Islet of Langerhans (tissue), 1 donor: ENCODE measurements at regions not wholly inside any gene's neighbourhood (a gene's known extent, or its start where the extent isn't known, plus 50 kb on each side); places are given as distances from the start of the nearest gene placed in this dataset.

Experiments used
- FAIRE-seq: peaks from one replicate; lab custom pipeline; 2011; peaks lifted over from hg19 to GRCh38; lab: Jason Lieb, UNC

DNA sequence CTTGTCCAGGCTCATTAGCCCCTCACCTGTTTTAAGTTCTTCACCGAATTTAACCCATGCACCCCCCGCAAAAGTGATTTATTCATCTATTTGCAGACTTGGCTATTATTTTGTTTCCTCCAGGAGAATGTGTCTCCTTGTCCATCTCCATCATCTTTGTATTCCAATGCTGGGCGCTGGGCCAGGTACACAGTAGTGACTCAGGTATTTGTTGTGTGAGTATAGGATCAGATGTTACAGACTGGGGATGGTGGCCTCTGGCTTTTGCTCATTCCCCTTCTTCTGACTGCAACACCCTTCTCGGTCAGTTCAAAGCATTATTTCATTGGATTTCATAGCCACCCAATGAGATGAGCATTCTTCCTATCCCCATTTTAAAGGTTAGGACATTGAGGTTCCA lies 408.2 kb downstream of the MN1 start:
- no peak for FAIRE-seq

DNA sequence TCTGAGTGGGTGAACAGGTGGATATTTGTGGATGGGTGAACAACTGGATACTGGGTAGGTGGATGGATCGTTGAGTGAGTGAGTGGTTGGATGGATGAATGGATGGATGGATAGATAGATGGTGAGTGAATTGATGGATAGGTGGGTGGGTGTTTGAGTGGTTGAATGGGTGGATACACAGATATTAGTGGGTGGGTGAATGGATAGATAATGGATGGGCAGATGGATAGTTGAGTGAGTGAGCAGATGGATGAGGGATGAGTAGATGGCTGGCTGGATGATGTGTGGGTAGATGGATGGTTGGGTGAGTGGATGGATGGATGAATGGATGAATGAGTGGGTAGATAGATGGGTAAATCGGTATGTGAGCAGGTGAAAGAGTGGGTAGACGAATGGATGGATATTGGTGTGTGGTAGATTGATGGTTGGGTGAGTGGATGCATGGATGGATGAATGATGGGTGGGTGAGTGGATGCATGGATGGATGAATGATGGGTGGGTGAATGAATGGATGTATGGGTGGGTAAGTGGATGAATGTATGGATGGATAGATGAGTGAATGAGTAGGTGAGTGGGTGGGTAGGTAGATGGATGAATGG lies 406.7 kb downstream of the MN1 start:
- no peak for FAIRE-seq

DNA sequence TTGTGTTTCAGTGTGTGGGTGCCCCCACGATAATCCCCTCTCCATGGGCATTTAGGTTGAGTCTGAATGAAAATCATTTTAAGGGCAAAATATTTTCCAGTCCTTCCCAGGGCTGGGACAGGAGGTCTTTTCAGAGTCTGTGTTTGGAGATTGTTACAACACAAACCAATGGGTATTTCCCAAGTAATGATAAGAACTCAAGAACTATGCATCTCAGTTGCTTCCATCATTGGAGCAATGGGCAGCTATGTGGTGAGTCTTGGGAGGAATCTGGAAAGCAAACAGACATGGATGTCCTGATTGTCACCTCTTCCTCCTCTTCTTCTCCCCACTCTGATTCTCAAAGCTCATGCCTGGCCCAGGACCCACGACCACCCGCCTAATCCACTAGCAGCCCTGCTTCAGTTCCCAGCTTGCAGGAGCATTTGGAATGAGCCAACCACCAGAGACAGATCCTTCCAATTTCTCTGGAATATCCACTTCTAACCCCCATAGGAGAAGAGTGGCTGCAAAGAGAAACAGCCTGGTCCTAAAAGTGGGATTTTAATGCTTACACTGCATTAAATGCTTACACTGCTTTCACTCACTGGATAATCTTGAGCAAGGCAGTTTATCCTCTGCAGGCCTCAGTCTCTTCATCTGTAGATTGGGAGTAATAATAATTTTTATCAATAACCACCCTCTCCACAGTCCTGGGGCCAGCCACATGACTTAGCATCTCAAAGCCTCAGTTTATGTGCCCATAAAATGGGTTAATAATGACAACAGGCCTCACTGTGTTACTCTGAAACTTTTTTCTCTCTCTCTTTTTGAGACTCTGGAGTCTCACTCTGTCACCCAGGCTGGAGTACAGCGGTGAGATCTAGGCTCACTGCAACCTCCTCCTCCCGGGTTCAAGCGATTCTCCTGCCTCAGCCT lies 404.3 kb downstream of the MN1 start:
- FAIRE-seq: no peak

DNA sequence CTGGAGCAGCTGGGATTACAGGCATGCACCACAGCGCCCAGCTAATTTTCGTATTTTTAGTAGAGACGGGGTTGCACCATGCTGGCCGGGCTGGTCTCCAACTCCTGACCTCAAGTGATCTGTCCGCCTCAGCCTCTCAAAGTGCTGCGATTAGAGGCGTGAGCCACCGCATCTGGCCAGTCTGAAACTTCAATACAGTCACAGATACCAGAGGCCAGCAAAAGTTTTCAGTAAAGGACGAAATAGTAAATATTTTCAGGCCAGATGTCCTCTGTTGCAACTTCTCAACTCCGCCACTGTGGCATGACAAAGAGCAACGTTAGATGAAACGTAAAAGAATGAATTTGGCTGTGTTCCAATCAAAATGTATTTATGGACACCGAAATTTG lies 403.6 kb downstream of the MN1 start:
- no peak for FAIRE-seq

DNA sequence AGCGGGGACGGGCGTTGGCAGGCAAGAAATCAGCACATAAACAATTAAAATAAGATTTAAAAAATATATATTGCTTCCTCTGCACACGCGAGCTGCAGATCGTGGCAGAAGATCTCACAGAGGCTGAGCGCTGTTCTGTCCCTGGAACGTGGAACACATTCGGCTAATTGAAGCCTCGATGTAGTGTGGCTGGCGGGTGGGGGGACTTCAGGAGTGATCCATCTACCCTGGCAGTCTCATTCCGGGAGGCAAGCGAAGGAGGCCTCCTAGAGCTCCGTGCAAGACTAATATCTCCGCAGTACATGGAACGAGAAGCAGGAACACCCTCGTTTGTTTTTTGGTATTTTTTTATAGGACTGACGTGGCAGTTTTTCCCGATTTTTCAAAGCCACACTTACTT lies 402.4 kb downstream of the MN1 start:
- no peak for FAIRE-seq

DNA sequence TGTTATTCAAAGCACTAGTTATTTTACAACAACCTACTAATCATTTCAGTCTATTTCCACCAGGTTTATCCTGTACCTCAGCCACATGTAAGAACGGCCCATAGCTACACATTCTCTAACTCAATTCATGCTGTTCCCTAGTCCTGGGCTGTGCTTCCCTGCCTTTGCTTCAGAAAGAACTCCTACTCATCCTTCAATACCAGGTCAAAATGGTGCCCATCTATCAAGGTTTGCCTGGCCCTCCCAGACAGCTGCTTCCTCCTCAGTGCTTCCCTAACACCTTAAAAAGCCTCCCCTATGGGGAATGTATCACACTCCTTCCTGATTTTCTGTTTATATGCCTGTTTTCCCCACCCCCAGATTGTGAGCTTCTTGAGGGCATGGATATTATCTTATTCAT lies 400.7 kb downstream of the MN1 start:
- no peak for FAIRE-seq

DNA sequence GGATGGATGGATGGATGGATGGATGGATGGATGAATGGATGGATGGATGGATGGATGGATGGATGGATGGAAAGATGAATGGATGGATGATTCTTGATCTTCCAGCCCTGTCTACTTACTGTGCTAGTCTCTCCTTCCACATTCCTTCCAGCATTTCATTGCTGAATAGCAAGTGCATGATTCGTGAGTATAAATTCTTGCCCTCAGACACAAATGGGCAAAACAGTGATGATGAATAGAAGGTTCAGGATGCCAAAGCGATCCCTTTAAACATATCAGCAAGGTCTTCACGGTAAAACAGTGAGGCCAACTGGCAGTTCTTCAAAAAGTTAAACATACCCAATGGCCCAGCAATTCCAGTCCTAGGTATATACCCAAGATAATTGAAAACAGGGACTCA lies 400.2 kb downstream of the MN1 start:
- no peak for FAIRE-seq

DNA sequence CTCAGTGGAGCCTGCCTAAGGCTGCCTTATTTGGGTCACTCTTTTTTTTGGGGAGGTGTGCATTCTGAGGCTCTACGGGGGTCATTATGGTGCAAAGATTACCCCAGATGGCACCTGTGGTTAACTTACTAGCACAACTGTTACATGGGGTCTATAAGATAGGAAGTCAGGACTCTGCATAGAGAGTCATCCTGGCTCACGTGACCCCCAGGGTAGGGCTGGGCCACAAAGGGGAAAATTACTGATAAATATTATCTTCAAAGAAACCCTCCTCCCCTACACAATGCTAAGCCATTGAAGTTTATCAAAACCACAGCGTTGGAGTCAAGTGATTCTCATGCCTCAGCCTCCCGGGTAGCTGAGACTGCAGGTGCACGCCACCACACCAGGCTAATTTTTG lies 397.1 kb downstream of the MN1 start:
- FAIRE-seq: no peak

DNA sequence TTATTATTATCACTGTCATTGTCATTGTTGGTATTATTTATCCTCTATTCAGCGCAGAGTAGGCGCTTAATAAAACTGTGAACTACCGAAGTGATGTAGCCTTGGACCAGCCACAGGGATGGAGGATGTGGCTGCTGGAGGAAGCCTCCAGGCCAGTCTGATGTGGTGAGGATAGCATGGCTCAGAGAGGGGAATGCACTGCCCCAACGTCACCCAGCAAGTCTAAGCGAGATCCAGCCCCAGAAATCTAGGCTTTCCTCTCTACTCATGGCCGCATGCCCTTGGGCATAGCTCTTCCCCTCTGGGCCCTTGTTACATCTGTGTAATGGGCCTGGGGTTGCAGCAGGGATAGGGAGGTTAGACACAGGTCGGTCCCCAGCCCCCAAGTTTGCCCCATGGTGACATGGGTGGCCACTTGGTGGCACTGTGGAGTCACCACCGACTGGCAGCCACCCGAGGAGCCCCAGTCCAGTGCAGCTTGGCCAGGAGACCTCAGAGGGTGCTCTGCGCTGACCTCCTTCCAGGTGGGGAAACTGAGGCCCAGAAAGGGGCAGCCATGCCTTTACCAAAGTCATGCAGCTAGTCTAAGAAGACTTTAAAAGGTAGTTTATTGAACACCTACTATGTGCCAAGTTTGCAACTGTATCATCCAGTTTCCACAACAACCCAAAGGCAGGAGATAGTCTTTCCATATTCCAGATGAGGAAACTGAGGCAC lies 395.7 kb downstream of the MN1 start:
- no peak for FAIRE-seq

DNA sequence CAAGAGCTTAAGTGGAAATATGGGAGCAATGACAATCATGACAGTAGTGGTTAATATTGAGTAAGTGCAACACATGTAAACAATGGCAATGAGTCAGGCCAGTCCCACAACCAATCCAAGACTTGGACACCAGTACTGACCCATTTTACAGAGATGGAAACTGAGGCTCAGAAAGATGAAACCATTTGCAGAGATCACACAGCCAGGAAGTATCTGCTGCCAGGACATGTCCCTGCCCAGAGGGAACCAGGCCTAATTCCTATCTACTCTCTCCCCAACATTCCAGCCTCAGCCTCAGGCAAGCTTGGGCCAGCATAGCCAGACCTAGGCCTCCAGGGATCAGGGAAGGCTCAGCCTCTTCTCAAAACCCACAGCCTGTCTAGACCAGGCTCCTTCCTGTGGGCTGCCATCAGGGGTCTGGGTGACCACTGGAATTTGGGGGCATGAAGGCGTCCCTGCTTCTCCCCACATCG lies 395.1 kb downstream of the MN1 start:
- no peak for FAIRE-seq

DNA sequence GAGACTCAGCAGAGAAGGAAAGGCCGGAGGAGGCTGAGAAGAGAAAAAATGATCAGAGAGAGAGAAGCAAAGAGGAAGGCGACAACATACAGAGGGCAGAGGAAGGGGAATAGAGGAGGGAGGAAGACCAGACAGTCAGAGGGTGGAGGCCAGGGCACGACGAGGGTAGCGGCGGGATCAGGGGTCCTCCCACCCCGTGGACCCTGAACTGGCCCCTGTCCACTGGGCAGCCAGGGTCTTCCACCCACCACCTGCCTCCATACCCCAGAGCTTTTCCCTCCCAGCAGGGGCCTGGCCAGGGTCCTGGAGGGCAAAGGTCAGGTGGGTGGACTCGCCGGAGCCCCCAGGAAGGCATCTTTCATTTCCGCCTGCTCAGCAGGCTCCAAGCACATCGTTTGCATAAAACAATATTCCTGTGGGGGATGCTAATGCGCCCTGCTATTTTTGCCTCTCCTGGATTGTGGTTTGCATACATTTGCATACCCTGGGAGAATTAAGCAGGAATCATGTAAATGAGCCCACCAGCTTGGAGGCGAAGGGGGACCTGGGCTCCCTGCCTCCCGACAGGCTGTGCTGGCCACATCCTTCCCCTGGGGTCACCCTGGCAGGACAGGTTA lies 394.1 kb downstream of the MN1 start:
- no peak for FAIRE-seq

DNA sequence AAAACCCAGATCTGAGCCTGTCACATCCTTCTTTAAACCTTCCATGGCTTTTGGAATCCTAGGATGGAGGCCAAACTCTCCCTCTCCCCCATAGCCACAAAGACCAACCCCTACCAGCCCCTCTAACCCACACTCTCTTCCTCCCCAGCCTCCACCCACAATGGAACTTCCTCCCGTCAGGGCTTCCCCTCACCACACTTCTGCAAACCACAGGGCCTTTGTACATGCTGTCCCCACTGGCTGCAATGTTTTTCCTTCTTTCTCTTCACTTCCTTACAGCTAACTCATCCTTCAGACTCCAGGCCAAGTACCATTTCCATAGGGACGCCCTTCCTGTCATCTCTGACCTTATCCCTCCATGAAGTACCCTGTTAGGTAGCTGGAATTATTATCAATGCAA lies 393.5 kb downstream of the MN1 start:
- FAIRE-seq: no peak

DNA sequence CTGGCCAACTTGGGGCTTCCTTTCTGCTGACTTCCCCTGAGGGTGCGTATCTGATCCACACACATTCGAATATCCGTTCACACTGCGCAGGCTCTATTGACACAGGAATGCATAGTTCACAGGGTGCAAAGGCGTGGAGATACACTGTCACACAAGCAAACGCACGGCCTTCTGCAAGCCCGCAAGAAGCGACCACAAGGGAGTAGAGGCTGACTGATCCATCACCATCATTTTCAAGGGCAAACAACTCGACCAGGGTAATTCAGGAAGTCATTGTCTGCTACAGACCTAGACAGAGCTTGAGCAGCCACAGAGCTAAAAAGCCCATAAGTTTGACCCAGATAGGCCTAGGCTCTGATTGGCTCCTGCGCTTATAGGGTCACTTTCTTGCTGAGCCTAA lies 392.3 kb downstream of the MN1 start:
- FAIRE-seq: no peak

DNA sequence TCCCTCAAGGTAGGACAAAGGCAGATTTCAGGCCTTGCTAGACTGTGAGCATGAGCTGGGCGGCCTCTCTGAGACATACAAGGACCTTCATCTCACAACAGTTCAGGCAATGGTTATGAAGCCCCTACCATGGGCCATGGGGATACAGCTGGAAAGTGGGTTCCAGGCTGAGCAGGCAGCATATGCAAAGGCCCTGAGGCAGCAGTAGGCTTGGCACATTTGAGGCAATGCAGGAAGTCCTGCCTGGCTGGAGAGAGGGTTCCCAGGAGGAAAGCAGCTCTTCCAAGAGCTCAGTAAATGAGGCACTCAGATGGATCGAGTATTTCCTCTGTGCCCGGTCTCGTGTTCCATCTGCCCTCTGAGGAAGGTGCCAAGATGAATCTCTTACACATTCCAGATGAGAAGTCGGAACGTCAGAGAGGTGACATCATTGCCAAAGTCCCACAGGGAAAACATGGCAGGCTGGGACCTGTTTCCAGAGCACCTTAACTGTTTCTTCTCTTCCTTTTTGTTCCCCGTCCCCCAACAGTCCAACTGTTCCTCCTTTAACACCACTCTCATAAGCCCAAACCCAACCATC lies 388.6 kb downstream of the MN1 start:
- FAIRE-seq: no peak

DNA sequence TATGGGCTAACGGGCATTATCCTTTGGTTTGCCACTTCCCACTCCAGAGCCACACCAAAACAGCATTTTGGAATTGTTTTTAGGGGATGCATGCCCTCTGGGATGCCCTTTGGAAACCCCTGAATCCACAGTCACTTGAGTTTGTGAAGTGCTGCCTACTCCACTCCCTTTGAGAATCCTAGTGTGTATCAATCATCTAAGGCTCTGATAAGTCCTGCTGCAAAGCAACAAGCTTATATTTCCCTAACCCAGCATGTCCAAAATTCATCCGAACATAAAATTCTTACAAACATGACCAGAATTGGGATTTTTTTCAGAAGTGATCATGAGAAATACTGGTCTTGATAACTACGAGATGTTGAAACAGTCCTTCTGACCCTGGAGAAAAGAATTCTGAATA lies 387.9 kb downstream of the MN1 start:
- no peak for FAIRE-seq

DNA sequence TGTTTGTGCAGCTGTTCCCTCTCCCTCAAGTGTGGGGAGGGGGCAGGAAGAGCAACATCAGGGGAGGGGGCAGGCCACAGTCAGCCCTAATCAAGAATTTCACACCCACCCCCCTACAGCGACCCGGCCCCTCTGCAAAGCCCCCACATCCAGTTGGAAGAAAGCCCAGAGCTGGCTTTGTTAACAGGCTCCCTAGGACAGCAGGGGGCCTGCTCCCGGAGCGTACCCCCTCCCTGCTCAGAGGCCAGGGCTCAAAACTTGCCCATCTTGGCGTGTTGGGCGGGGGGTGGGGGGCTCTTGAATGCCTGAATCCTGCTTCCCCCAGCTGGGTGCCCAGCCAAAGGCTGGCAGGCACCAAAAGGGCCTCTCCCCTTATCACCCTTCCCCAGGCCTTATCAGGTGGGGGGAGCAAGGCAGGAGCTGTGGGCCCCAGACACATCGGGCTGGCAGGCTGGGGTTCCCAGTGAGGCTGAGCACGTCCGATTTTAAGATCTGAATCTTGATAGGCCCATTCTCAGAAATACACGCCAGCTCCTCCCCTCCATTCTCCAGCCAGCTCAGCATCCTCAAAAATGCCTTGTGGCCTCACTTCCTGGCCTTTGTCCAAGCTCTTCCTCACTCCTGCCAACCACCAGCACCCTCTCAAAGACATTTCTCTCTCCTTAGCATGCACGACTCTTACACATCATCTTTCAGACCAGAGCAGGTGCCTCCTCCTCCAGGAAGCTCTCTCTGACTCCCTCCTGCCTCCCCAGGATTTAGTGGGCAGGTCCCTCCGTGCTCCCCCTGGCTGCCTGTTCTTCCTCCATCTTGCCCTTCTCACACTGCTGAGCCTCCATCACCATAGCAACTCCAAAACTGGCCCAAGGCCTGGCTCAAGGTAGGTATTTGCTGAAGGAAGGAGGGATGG lies 384.8 kb downstream of the MN1 start:
- no peak for FAIRE-seq

DNA sequence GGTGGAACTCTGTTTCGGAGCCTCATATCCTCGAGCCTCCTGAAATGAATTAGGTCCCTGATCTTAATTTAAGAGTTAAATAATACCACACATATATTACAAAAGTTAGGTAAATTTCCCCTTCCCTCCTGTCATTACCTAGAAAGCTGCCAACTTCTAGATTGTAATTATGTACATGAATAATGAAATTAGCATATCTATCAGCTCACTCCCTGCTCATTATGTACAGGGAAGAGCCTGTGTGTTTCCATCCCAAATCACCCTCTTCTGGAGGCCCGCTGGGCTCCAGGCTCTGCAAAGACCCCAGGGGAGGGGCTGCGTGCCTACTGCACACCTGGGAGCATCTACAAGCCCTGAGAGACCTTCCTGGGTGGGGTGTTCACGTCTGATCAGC lies 384.1 kb downstream of the MN1 start:
- FAIRE-seq: no peak

DNA sequence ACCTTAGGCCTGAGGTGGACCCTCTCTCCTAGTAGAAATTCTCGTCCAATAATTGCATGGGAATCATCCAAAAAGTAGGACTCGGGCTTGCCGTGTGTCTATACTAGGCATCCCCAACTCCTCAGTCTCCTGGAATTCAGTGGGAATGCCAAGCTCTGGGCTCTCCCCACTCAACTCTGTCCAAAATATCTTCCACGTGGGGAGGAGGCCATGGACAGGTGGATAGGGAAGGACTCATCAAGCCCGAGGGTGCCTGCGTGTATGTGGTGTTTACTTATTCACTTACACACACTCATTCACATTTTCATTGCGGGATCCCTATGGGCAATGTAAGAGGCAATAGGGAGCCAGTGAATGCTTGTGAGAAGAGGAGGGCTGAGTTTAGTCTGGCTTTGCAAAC lies 383.3 kb downstream of the MN1 start:
- no peak for FAIRE-seq

DNA sequence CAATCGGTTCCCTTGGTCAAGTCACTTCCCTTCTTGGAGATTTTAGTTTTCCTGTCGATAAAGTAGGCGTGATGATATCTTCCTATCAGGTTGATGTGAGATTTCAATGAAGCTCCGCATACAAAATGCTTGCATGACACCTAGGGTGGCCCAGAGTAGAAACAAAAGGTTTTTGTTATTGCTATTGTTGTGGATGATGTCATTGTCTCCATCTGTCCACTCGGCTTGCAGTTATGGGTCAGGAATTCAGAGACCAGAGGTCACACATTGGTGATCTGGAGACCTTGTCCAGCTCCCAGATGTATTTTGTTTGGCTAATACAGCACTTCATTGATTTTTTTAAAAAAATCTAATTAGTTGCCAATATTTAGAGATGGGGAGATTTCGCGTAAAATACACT lies 382.1 kb downstream of the MN1 start:
- FAIRE-seq: no peak

DNA sequence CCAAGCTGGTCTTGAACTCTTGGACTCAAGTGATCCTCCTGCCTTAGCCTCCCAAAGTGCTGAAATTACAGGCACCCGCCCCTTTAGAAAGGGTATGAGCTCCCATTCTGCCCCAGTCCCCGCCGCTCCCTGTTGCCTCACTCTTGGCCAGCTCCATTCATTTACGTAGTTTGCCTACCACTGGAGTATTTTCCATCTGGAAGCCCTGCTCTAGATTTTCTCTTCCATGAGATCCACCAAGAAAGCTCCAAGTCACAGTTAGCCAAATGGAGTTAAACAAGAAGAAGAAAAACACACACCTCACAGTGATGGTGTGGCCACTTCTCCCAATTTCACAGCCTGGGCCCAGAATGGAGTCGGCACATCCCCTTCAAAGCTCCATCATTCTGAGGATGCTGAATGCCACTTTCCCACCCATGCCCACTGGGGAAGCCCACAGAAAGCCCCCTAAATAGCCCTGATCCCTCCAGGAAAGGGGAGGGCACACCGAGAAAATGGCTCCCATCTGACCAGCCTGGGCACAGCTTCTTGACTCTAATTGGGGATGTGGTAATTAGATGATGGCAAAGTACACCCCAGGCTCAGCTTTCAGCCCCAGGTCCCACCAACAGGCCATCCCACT lies 381.2 kb downstream of the MN1 start:
- FAIRE-seq: no peak

DNA sequence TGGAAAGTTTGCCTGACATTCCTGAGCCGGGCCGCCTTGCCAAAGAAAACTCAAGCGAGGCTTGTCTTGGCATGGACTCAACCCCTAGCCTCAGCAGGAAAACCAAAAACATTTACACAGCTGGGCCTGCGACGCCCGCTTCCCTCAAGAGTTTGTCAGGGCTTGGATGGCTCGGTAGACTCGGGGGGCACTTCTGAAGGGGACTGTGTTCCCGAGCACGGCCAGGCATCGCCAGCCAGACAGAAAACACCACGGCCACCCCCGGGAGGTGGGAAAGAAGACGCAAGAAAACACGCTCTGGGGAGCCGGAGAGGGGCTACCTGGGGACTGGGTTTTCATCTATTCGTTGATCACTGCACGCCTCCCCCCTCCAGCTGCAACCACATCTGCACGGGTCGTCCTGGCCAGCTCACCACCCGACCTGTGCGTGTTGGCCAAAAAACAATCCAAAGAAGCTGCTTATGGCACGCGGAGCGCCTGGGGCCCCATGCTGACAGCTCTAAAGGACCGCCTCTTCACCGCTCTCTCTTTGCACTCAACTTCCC lies 380.7 kb downstream of the MN1 start:
- FAIRE-seq: no peak
